Fibroblast of the conjunctiva (primary cell): ENCODE measurements at regions not wholly inside any gene's neighbourhood (a gene's known extent, or its start where the extent isn't known, plus 50 kb on each side); places are given as distances from the start of the nearest gene placed in this dataset.
A peak's percentile ranks its signal among the peaks of the same experiment; 100 is the strongest.

Experiments
- DNase-seq: peaks from one replicate; pipeline ENCODE4 v3.0.0-alpha.2; 2010; ENCODE audit warnings: low read depth

GRCh38 chr2:116645155-116645554, 1169.3 kb upstream of the DDX18 start:
- no peak for DNase-seq

GRCh38 chr2:116668691-116669090, 1145.8 kb upstream of the DDX18 start:
- DNase-seq: no peak

- no peak for DNase-seq
Measured at GRCh38 chr2:116669782-116670181, 1144.7 kb upstream of the DDX18 start.

GRCh38 chr2:116674188-116674587, 1140.3 kb upstream of the DDX18 start:
- no peak for DNase-seq

GRCh38 chr2:116676776-116677175, 1137.7 kb upstream of the DDX18 start:
- no peak for DNase-seq

GRCh38 chr2:116680256-116680936, 1134.1 kb upstream of the DDX18 start:
- no peak for DNase-seq

GRCh38 chr2:116687371-116687770, 1127.1 kb upstream of the DDX18 start:
- no peak for DNase-seq

GRCh38 chr2:116692988-116693387, 1121.5 kb upstream of the DDX18 start:
- no peak for DNase-seq

- DNase-seq: no peak
Measured at GRCh38 chr2:116696223-116696622, 1118.3 kb upstream of the DDX18 start.

- no peak for DNase-seq
Measured at GRCh38 chr2:116696903-116697302, 1117.6 kb upstream of the DDX18 start.

GRCh38 chr2:116706396-116706795, 1108.1 kb upstream of the DDX18 start:
- DNase-seq: no peak

GRCh38 chr2:116716038-116716437, 1098.5 kb upstream of the DDX18 start:
- DNase-seq: no peak

GRCh38 chr2:116716444-116716843, 1098.0 kb upstream of the DDX18 start:
- DNase-seq: no peak

- no peak for DNase-seq
Measured at GRCh38 chr2:116717832-116718231, 1096.7 kb upstream of the DDX18 start.

GRCh38 chr2:116718451-116718850, 1096.0 kb upstream of the DDX18 start:
- no peak for DNase-seq

GRCh38 chr2:116719836-116720235, 1094.7 kb upstream of the DDX18 start:
- peak; percentile 9 for DNase-seq

- DNase-seq: no peak
Measured at GRCh38 chr2:116724550-116724949, 1089.9 kb upstream of the DDX18 start.

GRCh38 chr2:116732322-116732721, 1082.2 kb upstream of the DDX18 start:
- DNase-seq: no peak

- DNase-seq: no peak
Measured at GRCh38 chr2:116733699-116734098, 1080.8 kb upstream of the DDX18 start.

GRCh38 chr2:116737951-116738350, 1076.5 kb upstream of the DDX18 start:
- no peak for DNase-seq

GRCh38 chr2:116747103-116747502, 1067.4 kb upstream of the DDX18 start:
- no peak for DNase-seq

GRCh38 chr2:116749994-116750393, 1064.5 kb upstream of the DDX18 start:
- DNase-seq: no peak

GRCh38 chr2:116754381-116755101, 1060.0 kb upstream of the DDX18 start:
- no peak for DNase-seq

GRCh38 chr2:116761864-116762263, 1052.6 kb upstream of the DDX18 start:
- DNase-seq: no peak
